ENCODE measurements at regions not wholly inside any gene's neighbourhood (a gene's known extent, or its start where the extent isn't known, plus 50 kb on each side); places are given as distances from the start of the nearest gene placed in this dataset.

DNA sequence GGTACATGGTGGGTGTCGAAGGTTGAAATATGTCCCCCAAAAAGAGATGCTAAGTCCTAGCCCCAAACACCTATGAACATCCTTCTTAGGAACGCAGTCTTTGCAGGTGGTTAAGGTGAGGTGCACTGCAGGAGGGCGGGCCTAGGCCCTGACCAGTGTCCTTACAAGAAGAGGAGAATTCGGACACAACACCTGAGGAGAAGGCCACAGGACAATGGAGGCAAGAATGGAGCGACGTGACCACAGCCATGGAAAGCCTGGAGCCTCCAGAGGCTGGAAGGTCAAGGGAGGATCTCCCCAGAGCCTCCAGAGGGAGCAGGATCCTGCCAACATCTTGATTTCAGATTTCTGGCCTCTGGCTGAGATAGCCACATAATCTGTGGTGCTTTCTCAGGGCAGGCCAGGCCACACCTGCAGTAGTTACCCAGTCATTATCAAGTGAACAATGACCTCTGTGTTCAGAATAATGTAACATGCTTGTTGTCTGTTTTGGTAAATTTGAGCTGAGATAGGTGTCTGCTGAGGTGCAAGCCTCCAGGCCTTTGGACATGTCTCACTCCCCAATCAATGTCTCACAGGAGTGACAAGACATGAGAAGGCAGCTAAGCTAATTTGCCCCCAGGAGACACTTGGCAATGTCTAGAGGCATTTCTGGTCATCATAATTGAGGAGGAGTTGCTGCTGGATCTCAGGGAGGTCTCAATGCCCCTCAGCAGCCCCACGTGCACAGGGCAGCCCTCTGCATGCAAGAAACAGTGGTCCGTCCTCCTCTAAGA is 498.9 kb downstream of the BRD1 start:
- no peak for DNase-seq
- Mint-ChIP-seq H3K4me3 (no peak overlapping the region), H3K4me1 (peaks cover 5% of the 10 kb centered on the region), H3K9me3 (no peaks in the 10 kb centered on the region), H3K27me3 (no peaks in the 10 kb centered on the region), H3K27ac (no peak overlapping the region)
- no peak for ATAC-seq

DNA sequence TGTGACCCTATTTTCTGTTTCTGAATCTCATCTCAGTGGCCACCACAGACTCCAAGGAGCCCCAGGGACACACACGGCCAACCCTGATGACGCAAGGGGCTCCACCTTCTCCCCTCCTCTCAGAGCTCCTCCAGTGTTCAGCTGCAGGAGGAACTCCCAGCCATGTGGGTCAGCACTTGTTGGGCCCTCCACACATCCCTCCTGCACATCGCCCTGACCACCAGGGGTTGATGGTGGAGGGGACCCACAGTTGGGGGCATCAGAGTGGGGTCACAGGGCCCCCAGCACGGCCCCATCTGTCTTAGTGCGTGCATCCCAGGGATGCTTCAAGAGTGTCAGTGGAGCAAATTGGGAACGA is 499.6 kb downstream of the BRD1 start:
- DNase-seq, result no peak
- peaks cover 5% of the 10 kb centered on the region for H3K4me1 Mint-ChIP-seq
- H3K27me3 Mint-ChIP-seq, result peaks cover 6% of the 10 kb centered on the region
- no peaks in the 10 kb centered on the region for H3K9me3 Mint-ChIP-seq
- no peak overlapping the region for H3K4me3 Mint-ChIP-seq
- no peak overlapping the region for H3K27ac Mint-ChIP-seq
- no peak for ATAC-seq

- H3K4me3 Mint-ChIP-seq, result no peak overlapping the region
- H3K9me3 Mint-ChIP-seq, result no peaks in the 10 kb centered on the region
- DNase-seq, result no peak
- no peak overlapping the region for H3K27ac Mint-ChIP-seq
- ATAC-seq, result no peak
- H3K27me3 Mint-ChIP-seq, result peaks cover 12% of the 10 kb centered on the region
- peaks cover 5% of the 10 kb centered on the region for H3K4me1 Mint-ChIP-seq
Observed at GRCh38 chr22:49327411-49328117, 500.1 kb downstream of the BRD1 start.

- H3K27me3 Mint-ChIP-seq, result peaks cover 18% of the 10 kb centered on the region
- no peaks in the 10 kb centered on the region for H3K9me3 Mint-ChIP-seq
- ATAC-seq (no peak), DNase-seq (no peak)
- H3K4me3 Mint-ChIP-seq, result no peak overlapping the region
- H3K4me1 Mint-ChIP-seq, result peaks cover 5% of the 10 kb centered on the region
- no peak overlapping the region for H3K27ac Mint-ChIP-seq
Observed at GRCh38 chr22:49326558-49326957, 501.1 kb downstream of the BRD1 start.

- Mint-ChIP-seq H3K27ac (peak overlapping the region in 1 of 2 donors; percentile 89), H3K4me3 (peak overlapping the region in 1 of 2 donors; percentile 6), H3K27me3 (peaks cover 25% of the 10 kb centered on the region), H3K4me1 (peaks cover 5% of the 10 kb centered on the region), H3K9me3 (no peaks in the 10 kb centered on the region)
- ATAC-seq (no peak), DNase-seq (no peak)
Observed at GRCh38 chr22:49325531-49326395, 501.9 kb downstream of the BRD1 start.

DNA sequence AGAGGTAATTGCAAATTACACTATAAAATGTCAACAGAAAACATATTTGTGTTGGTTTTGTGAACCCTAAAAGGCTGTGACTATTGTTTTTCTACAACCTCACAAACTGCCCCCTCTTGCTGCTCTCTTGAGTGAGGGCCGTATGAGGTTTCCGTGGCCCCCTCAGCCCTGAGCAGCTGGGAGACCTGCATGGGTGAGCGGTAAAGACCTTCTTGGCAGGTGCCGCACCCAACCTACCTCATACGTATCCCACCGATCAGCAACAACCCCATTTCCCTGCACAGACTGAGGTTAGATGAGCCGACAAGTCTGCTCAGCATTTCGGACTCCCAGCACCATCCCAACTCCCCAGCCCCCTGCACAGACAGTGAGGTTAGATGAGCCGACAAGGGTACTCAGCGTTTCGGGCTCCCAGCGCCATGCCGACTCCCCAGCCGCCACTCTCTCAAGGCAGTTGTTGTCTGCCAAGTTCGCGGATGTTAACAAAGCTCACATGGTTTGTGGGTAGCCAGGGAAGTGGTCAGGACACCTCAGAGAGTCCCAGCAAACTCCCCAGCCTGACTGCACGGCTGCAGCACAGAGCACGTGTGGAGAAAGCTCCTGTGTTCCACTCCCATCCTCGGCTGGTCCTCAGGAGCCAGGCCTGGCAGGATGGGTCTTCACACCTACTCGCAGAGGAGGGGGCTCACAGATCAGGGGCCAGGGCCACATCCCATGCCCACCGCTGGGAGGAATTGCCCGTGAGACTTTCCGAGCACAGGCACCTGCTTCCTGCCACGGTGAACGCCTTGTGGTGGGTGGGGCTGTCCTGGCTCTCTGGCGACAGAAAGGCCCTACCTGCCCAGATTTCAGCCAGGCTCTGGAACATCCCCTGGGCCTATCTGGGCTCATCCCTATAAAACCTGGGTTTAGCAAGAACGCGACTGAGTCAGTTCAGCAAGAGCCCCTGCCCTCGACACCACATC is 502.9 kb downstream of the BRD1 start:
- peaks cover 5% of the 10 kb centered on the region for H3K4me1 Mint-ChIP-seq
- H3K27ac Mint-ChIP-seq, result no peak overlapping the region
- ATAC-seq (no peak), DNase-seq (no peak)
- H3K9me3 Mint-ChIP-seq, result no peaks in the 10 kb centered on the region
- peaks cover 35% of the 10 kb centered on the region for H3K27me3 Mint-ChIP-seq
- peak overlapping the region in 1 of 2 donors; percentile 6 for H3K4me3 Mint-ChIP-seq

DNA sequence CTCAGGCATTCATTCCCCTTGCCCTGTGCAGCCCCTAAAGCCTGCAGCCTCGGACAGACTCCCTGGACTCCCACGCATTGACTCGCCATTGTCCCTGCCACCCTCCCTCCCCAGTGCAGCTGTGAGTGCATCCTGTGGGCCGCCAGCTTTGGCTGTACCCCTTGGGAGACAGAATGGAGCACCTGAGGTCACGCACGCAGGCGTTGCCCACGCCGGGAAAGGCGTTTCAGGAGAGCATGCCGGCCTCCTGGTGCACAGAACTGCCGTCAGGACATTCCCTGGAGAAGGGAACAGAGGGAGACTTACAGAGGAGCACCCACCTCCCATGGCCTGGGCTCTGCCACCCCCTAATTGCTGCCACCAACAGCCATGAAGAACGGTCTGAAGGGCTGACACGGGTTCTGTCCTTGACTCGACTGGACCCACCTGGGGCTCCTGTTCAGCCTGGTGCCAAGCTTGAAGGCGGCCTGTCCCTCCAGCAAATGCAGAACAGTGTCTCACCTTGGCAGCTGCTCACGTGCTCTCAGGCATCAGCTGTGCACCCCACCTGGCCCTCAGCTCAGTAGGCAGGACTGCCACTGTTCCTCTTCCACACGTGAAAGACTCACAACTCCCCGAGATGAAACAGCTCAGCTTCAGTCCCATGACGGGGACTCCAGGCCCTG is 503.8 kb downstream of the BRD1 start:
- Mint-ChIP-seq H3K27me3 (peaks cover 42% of the 10 kb centered on the region), H3K4me3 (no peak overlapping the region), H3K4me1 (peaks cover 5% of the 10 kb centered on the region), H3K27ac (no peak overlapping the region), H3K9me3 (no peaks in the 10 kb centered on the region)
- no peak for ATAC-seq
- no peak for DNase-seq

- DNase-seq (no peak), ATAC-seq (no peak)
- Mint-ChIP-seq H3K4me1 (peaks cover 5% of the 10 kb centered on the region), H3K4me3 (no peak overlapping the region), H3K27me3 (peaks cover 50% of the 10 kb centered on the region), H3K27ac (no peak overlapping the region), H3K9me3 (no peaks in the 10 kb centered on the region)
Observed at GRCh38 chr22:49322861-49323622, 504.6 kb downstream of the BRD1 start.

DNA sequence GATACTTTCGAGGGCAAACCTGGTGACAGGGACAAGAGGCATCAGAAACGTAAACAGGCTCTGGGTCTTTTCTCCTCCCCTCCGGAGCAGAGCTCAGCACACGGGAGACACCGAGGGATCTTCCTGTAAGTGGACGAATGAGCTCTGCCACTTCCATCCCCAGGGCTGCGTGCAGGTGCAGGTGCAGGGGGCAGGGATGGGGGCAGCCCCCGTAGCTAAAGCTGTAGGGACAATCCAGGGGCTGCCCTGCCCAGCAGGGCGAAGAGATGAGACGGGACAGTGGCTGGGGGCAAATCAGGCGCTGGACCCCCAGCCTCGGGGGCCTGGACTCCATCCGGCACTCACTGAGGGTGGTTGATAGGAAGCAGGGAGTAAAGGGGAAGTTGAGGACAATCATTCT is 505.4 kb downstream of the BRD1 start:
- DNase-seq (peak in 1 of 2 donors; percentile 1), ATAC-seq (no peak)
- Mint-ChIP-seq H3K27me3 (peaks cover 50% of the 10 kb centered on the region), H3K27ac (no peak overlapping the region), H3K4me3 (no peak overlapping the region), H3K4me1 (peaks cover 5% of the 10 kb centered on the region), H3K9me3 (no peaks in the 10 kb centered on the region)

DNA sequence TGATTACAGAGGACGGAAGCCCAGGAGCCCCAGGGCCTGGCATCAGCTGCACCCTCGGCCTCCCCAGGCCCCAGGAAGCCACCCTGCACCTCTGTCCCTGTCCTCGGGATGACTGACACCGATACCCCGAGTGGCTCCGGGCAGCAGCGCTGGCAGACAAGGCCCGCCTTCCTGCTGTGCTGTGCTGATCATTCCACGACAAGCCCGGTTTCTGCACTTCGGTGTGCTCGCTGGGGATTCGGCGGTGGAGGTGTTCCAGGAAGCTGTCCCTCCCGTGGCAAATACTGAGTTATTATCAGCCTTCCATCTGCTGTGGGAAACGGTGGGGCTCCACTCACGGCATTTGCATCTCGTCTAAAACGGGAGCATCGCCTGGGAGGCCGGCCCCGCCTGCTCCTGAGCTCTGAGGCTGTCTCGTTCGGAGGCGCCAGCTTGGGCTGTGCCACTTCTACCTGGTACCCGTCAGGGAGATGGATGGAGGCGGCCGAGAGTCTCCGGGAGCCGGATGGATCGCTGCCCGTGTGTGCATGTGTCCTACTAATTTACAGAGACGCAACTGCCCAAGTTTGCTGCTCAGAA is 506.1 kb downstream of the BRD1 start:
- no peak overlapping the region for H3K4me3 Mint-ChIP-seq
- H3K9me3 Mint-ChIP-seq, result no peaks in the 10 kb centered on the region
- peaks cover 52% of the 10 kb centered on the region for H3K27me3 Mint-ChIP-seq
- DNase-seq (no peak), ATAC-seq (no peak)
- peaks cover 5% of the 10 kb centered on the region for H3K4me1 Mint-ChIP-seq
- H3K27ac Mint-ChIP-seq, result no peak overlapping the region

GRCh38 chr22:49320714-49321476 is 506.8 kb downstream of the BRD1 start:
- Mint-ChIP-seq H3K4me1 (peaks cover 5% of the 10 kb centered on the region), H3K9me3 (no peaks in the 10 kb centered on the region), H3K27me3 (peaks cover 59% of the 10 kb centered on the region), H3K27ac (no peak overlapping the region), H3K4me3 (no peak overlapping the region)
- DNase-seq, result no peak
- ATAC-seq, result no peak

GRCh38 chr22:49317369-49317768 is 510.3 kb downstream of the BRD1 start:
- DNase-seq (no peak), ATAC-seq (no peak)
- Mint-ChIP-seq H3K27ac (no peak overlapping the region), H3K9me3 (no peaks in the 10 kb centered on the region), H3K27me3 (peaks cover 54% of the 10 kb centered on the region), H3K4me1 (no peaks in the 10 kb centered on the region), H3K4me3 (no peak overlapping the region)

GRCh38 chr22:49312601-49313000 is 515.1 kb downstream of the BRD1 start:
- DNase-seq, result no peak
- Mint-ChIP-seq H3K9me3 (no peaks in the 10 kb centered on the region), H3K4me1 (peaks cover 3% of the 10 kb centered on the region), H3K27ac (no peak overlapping the region), H3K4me3 (no peak overlapping the region), H3K27me3 (peaks cover 43% of the 10 kb centered on the region)
- ATAC-seq, result no peak

All from stimulated activated naive CD8-positive, alpha-beta T cell treated with anti-CD3 and anti-CD28 coated beads, Interleukin-15, amount 100 ng/mL, for 72 hours (primary cell).